Lower lobe of right lung (tissue), 2 donors: ENCODE measurements at regions not wholly inside any gene's neighbourhood (a gene's known extent, or its start where the extent isn't known, plus 50 kb on each side); places are given as distances from the start of the nearest gene placed in this dataset.

Experiments
- ATAC-seq, 2 donors: fragments of 200-7000 bp; cut with Tn5 transposase; one replicate each; pipeline ENCODE4 v1.9.1; 2020 to 2022; ENCODE audit warnings: mild to moderate bottlenecking in 2 of 2, moderate library complexity in 2 of 2
- DNase-seq: peaks from one replicate; pipeline ENCODE4 v3.0.0-alpha.2; 2020
- H3K27ac ChIP-seq: fragments of 200-600 bp; one replicate; pipeline ENCODE4 v1.8.0; 2022
- H3K27me3 ChIP-seq: fragments of 200-600 bp; one replicate; pipeline ENCODE4 v1.8.0; 2022; ENCODE audit warnings: low read depth
- H3K36me3 ChIP-seq: fragments of 200-600 bp; one replicate; pipeline ENCODE4 v1.8.0; 2022; ENCODE audit warnings: mild to moderate bottlenecking
- H3K4me1 ChIP-seq: fragments of 200-600 bp; one replicate; pipeline ENCODE4 v1.8.0; 2022
- H3K4me3 ChIP-seq: fragments of 200-600 bp; one replicate; pipeline ENCODE4 v1.8.0; 2022; ENCODE audit warnings: mild to moderate bottlenecking
- H3K9me3 ChIP-seq: fragments of 200-600 bp; one replicate; pipeline ENCODE4 v1.8.0; 2022
- intact Hi-C: fragments of 100-400 bp; cut with DNase I; formaldehyde crosslinking; loops from one replicate; pipeline ENCODE4 v1.11.0; 2022
- TF ChIP-seq, protein P1 (sequence below): fragments of 200-600 bp; IDR thresholded peaks from one replicate; pipeline ENCODE4 v1.8.0; 2022; ENCODE audit warnings: antibody characterized with exemption, mild to moderate bottlenecking
- donor health status: DM: no; HTN: yes; CAD: no; lungs with severe emphysema.

DNA sequence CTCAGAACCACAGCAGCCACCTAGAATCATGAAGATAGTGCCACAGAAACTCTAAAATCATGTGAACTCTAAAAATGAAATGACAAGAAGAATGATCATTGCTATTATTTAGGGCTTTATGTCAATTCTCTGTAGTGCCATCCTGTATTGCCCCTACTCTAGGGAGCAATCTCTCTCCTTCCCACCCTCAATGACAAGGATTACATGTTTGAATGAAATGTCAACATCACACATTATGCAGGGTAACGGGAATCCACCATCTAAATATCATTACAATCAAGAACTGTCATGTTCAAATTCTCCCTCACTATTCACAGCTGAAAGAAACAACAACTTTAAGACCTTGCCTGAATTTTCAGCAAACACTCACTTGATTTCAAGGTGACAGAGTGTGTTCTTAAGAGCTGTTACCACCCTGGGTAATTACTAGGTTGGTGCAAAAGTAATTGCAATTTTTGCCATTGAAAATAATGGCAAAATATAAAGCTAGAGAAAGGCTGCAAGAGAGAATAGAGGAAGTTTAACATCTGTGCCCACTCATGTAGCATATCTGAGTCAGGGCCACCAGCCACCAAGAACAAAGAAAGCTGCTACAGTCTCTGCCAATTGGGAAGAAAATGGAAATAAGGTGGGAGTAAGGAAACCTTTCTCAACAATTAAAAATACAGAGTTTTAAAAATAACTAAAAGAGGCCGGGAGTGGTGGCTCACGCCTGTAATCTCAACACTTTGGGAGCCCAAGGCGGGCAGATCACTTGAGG is 112.8 kb upstream of the PSMD7 start:
- Histone ChIP-seq H3K27me3 (no peaks in the 10 kb centered on the region), H3K36me3 (no peaks in the 10 kb centered on the region), H3K4me3 (no peak overlapping the region), H3K27ac (no peak overlapping the region), H3K4me1 (no peaks in the 10 kb centered on the region), H3K9me3 (no peaks in the 10 kb centered on the region)
- TF ChIP-seq, protein P1, sequence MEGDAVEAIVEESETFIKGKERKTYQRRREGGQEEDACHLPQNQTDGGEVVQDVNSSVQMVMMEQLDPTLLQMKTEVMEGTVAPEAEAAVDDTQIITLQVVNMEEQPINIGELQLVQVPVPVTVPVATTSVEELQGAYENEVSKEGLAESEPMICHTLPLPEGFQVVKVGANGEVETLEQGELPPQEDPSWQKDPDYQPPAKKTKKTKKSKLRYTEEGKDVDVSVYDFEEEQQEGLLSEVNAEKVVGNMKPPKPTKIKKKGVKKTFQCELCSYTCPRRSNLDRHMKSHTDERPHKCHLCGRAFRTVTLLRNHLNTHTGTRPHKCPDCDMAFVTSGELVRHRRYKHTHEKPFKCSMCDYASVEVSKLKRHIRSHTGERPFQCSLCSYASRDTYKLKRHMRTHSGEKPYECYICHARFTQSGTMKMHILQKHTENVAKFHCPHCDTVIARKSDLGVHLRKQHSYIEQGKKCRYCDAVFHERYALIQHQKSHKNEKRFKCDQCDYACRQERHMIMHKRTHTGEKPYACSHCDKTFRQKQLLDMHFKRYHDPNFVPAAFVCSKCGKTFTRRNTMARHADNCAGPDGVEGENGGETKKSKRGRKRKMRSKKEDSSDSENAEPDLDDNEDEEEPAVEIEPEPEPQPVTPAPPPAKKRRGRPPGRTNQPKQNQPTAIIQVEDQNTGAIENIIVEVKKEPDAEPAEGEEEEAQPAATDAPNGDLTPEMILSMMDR: no peak
- ATAC-seq (no peak), DNase-seq (no peak)
- intact Hi-C loops: no loop called here

DNA sequence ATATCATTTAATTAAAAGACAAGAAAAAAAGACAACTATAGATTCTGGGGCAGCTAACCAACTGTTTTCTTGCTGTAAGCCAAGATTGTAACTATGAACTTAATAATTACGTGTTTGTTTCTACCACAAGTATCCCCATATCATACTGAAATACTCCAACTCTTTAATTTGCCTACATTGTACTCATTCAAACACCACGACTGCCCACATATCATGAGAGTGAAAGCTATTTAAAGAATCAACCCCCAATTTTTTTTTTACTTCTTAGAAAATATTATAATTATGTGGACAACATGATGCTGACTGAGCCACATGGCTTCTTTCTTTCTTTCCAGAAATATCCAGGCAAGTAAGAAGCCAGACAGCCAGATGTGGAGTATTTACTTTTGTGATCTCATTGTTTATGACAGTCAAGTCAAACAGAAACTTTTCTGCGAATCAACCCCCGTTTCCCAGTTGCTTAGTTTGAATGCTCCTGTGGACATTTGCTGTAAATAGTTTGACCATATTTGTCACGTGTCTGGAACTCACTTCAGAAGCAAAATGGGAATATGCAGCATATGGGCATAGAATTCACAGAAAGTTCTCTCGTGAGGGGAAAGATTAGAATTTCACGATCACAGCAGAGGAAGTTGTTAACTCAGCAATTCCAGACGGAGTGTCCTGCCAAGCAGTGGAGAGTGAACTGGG is 126.8 kb upstream of the PSMD7 start:
- DNase-seq (no peak), ATAC-seq (no peak)
- H3K9me3 ChIP-seq: no peaks in the 10 kb centered on the region
- intact Hi-C loops: no loop called here
- no peak overlapping the region for H3K27ac ChIP-seq
- no peaks in the 10 kb centered on the region for H3K36me3 ChIP-seq
- TF ChIP-seq, protein P1: no peak
- no peaks in the 10 kb centered on the region for H3K27me3 ChIP-seq
- no peaks in the 10 kb centered on the region for H3K4me1 ChIP-seq
- peak overlapping the region; percentile 1 for H3K4me3 ChIP-seq

DNA sequence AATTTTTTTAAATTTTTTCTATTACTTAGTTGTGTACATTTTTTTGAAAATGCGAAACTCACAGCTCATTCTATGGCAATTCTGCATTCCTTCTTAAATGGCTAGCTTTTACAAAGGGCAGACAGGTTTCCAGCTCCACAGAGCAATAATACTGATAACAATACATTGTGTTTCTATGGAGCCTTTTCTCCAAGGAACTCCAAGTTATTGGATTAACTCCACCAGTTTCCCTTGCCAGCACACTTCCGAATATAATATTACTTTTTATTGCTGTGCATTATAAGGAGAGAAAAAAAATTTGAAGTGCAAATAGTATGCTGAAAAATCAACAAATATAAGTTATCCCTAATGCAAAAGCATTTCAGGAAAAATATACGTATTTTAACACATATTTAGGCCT is 127.5 kb upstream of the PSMD7 start:
- Histone ChIP-seq H3K4me3 (no peak overlapping the region), H3K9me3 (no peaks in the 10 kb centered on the region), H3K4me1 (no peaks in the 10 kb centered on the region), H3K36me3 (no peaks in the 10 kb centered on the region), H3K27ac (no peak overlapping the region), H3K27me3 (no peaks in the 10 kb centered on the region)
- DNase-seq (no peak), ATAC-seq (no peak)
- intact Hi-C loops: no loop called here
- TF ChIP-seq, protein P1: no peak

DNA sequence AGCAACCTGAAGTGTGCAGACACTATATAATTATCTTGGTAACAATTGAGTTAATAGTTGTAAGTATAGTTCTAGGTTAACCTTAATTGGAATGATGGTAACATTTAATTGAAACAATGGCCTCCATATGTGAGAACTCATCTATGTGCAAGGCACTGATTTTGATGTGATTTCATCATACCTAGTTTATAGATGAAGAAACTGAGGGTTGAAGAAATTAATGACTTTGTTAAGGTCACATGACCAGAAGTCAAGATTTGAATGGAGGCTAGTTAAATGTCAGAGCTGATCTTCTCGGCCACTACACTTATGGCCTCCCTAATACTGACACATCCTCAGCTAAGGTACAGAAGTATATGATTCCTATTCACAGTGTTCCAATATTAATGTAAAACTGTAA is 128.2 kb upstream of the PSMD7 start:
- intact Hi-C loops: no loop called here
- H3K36me3 ChIP-seq: no peaks in the 10 kb centered on the region
- ATAC-seq (no peak), DNase-seq (no peak)
- H3K4me3 ChIP-seq: no peak overlapping the region
- no peaks in the 10 kb centered on the region for H3K27me3 ChIP-seq
- no peak overlapping the region for H3K27ac ChIP-seq
- TF ChIP-seq, protein P1: no peak
- no peaks in the 10 kb centered on the region for H3K9me3 ChIP-seq
- no peaks in the 10 kb centered on the region for H3K4me1 ChIP-seq

DNA sequence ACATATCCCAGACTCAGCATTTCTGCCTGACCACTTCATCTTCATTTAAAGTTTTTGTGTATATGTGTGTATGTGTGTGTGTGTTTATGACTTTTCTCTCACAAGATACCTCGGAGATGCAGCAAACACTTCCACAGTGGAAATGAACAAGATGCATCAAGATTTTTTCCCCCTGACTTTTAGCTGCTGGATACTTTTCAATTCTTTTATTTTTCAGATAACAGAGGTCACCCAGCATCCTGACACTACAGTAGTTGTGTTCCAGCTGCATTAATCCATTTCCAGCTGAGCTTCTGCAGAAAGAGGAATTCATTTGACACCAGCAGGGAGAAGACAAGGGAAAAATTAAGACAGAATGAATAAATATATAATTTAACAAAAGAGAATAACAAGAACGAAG is 130.2 kb upstream of the PSMD7 start:
- no peak for DNase-seq
- no peak overlapping the region for H3K4me3 ChIP-seq

More for the DNA sequence above, 130.2 kb upstream of the PSMD7 start:
- intact Hi-C loops: no loop called here
- Histone ChIP-seq H3K4me1 (no peaks in the 10 kb centered on the region), H3K36me3 (no peaks in the 10 kb centered on the region), H3K27ac (no peak overlapping the region), H3K27me3 (no peaks in the 10 kb centered on the region), H3K9me3 (no peaks in the 10 kb centered on the region)
- no peak for ATAC-seq
- TF ChIP-seq, protein P1: no peak
